ENCODE measurements at regions not wholly inside any gene's neighbourhood (a gene's known extent, or its start where the extent isn't known, plus 50 kb on each side); places are given as distances from the start of the nearest gene placed in this dataset.

DNA sequence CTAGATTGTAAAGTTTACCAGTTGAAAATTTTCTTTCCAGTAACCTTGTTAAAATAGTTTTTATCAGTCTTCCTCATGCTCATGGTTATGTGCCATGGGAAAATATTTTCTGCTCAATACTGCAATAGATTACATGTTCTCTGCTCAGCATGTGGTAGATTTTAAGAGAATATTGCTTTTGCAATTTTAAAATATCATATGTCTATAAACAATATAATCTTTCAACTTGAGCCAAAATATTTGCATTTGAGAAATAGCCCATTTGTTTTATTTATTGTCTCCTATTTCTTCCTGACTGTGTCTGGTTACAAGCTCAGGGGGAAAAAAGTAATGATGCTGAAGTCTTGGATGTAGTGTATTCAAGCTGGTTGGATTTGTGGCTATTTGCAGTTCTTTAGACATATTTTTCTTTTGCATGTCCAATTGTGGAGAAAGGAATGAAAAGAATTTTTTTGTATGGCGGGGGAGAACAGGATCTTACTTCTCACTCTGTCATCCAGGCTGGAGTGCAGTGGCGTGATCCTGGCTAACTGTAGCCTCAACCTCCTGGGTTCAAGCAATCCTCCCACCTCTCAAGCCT is 342.6 kb upstream of the NAV3 start:
- no peak for DNase-seq

DNA sequence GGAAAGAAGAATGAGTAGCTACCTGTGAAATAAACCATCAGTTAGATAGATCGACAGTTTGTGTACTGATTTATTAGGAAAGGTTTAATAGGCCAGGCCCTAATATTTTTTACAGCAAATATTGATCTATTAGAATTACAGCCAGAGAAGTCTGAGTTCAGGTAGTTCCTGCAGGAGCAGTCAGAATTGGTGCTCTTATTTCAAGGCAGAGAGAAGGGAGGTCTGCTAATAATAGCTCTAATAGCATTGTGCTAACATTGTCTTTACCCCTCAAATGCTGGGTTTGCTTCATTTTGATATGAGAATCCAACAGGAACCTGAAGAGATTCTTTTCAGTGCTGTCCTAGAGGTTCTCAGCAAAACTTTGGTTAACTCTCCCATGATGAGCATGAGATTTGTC is 343.8 kb upstream of the NAV3 start:
- no peak for DNase-seq

DNA sequence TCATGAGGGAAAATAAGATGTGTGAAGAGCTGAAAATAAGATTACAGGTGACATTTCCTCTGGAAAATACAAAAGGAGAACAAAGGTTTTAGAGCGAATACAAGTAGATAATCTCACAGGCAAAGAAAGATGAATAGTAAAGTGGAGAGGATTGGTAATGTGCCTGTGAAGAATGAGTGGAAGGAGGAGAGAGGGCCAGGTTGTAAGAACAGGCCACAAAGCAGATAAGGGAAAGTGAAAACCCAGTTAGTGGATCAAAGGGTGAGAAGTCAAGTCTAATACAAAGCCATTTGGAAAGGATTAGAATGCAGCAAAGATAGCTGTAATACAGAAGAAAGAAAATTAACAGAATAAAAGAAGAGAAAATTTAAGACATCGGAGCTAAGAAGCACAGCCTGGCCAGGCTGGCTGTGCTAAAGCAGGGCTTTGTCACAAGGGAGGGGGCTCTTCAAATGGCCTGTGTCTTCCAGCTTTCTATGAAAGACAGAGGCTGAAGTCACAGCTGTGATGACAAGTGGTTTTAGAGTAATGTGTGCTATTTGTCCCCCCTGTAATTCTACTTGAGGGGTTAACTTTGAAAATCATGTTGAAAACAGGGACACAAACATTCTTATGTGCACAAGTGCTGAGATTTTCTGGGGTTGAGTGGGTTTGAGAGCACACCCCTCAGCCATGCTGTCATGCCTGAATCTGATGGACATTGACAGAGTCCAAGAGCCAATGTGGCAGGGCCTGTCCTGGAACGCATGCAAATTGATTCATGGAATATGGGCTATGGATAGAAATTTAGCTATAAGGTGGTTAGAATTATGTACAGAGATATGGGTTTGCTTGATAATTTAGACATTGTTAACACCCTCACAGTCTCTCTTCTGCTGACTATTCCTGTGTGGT is 344.5 kb upstream of the NAV3 start:
- DNase-seq, result no peak

DNA sequence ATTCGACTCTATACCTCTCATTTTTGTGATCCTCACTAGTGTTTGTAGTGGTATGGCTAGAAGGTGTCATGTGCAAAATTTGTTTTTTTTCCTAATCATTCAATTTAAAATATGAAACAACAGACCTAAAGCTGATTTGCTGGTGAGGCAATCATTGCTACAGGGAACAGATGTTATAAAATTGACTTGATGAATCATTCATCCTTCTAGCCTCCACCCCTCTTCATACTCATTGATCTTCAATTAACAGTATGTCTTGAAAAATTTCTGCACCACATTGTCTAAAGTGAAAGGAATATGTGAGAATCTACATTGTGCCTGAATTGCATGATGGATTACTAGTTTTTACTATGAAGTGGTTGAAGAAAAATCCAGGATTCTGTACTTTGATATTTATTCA is 349.0 kb upstream of the NAV3 start:
- no peak for DNase-seq

DNA sequence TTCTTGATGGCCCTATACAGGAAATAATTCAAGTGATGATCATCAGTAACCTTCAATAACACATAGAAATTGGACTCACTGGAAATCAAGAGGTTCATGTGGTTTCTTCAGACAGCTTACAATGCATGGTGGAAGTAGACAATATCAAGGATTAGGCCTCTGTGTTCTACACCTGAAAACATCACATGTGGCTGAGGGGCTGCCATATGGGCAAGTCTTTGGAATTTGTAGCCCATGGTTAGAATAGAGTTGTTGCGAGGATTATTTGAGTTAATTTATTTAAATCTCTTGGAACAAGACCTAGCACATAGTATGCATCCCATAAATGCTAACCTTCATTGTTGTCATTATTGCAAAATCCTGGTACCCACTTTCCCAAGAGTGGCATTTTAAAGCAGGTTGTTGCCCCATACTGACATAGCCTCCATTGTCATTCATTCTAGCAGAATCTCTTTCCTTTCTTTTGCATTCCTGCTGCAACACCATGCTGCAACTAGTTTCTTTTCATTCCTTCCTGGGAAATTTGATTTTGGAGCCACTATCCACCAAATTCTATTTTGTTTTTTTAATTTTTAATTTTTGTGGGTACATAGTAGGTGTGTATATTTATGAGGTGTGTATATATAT is 352.7 kb upstream of the NAV3 start:
- no peak for DNase-seq

DNA sequence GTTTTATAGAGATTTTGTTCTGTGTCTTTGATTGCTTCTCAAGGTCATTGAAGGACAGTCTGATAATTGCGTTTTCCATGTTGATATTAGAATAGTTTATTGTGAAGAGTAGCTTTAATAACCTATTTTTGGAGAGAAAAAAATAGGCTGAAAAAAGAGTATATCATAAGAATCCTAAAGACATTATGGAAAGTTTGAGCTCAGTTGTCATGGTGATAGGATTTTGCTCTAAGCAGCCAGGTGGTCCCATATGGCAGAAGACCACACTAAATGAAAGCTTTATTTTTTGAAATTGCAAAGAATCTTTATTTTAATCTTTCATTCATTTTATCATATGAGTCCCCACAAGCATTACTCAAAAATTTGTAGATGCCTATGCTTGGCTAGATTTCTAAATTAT is 358.9 kb upstream of the NAV3 start:
- no peak for DNase-seq

DNA sequence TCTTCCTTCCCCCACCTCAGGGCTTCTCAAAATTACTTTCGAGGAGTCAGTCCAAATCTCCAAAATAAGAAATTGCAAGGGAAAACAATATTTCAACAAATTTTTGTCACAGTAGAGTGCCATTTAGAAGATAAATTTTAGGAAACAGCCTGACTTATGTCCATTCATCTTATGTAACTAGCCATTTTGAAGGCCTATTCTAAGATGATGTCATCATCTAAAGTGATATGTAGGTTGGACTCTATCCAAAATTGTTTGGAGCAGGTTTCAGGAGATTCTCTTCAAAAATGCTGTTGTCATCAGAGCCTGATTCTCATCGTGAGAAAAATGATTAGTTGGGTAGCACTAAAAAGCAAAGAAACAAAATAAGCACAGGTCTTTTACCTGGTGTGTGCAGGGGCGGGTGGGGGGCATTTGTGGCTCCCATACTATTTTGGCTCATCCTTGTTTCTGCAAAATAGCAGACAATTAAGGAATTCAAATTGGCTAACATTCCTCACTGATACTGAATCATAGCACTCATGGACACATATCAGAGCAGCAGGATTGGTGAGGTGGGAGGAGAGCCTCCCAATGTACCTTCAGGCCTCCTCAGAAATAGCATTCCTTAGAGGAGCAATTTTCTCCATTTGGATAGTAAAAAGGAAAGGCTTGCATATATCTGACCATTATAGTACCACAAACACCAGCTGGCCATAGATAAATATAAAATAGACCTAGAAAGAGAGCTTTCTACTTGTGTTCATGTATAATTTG is 360.9 kb upstream of the NAV3 start:
- DNase-seq, result no peak

DNA sequence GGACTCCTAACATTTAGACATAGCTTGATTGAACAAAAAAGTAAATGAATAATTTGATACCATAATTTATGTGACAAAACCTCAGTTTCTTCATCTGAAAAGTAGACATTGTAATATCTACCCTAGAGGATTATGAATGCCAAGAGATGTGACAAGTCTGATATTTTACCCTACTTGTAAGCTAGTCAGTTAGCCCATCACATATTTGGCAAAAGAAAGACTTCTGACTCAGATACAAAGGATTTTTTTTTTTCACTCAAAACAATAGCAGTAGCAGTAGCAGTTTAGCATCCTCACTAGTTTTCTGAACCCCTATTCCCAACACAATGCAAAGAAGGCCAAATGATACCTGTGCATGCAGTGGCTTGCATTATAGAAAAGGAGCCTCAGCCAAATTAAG is 377.3 kb upstream of the E2F7 start:
- DNase-seq, result no peak

DNA sequence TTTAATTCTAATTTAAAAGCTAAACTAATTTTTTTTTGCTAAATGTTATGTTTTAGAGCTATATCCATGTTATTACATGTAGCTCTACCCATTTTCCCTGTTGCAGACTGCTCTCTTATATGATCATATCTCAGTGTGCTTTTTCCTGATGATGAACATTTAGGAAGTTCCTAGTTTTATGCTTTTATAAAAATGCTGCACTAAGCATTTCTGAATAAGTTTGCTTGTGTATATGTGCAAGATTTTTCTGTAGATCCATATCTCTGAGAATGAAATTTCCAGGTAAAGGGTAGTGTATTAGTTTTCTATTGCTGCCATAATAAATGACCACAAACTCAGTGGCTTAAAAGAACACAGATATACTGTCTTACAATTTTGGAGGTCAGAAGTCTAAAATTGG is 374.4 kb upstream of the E2F7 start:
- DNase-seq, result no peak

DNA sequence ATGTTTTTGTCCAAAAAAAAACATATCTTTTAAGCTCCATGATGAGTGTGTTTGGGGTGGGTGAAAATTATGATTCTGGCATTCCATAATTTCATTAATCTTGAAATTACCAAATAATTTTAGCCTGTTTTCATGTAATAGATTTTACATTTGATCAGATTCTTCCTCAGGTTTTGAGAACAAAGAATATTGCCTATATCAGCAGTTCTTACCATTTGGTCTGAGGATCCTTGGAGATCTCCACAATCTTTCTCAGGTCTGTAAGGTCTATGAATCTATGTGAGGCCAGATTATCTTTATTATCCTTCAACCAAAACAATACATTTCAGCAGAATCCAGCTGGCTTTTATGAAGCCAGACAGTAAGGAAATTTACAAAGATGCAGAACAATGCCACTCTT is 373.3 kb upstream of the E2F7 start:
- DNase-seq, result no peak

DNA sequence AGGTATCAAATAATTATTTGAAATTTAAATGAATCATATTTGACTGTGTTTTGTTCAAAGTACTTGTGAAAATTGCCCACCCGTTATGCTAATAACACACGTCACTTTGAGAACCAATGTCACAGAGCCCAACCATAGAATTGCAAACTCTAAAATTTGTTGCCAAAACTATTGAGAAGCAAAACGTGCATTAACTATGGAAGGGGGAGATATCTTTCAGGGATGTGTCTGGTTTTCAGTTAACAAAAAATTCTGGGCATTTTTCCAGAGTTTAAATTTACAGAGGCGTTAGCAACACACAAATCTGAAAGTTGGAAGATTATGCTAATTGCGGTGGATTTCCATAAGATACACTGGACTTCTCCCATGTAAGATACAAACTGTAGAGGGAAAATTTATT is 371.8 kb upstream of the E2F7 start:
- DNase-seq, result no peak

DNA sequence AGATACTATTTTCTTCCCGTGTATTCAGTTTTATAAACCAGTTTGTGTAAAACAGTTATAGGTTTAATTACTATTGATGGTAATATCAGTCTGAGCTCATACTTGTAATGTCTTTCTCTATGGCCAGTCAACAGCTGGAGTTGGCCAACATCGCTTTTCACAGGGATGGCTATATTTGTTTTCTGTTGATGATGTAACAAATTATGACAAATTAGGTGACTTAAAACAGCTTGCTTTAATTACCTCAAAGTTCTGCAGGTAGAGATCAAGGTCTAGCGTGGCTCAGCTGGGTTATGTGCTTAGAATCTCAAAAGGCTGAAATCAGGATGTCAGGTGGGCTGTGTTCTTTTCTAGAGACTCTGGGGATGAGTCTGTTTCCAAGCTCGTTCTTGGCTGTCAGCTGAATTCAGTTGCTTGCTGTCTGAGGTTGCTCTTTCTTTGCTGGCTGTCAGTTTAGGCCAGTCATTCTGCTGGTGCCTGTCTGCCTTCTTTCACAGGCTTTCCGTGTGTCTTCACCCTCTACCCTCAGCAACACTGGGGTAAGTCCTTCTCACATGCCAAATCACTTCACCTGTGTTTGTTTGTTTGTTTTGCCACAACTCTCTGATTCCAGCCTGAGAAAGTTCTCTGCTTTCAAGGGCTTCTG is 370.2 kb upstream of the E2F7 start:
- no peak for DNase-seq

DNA sequence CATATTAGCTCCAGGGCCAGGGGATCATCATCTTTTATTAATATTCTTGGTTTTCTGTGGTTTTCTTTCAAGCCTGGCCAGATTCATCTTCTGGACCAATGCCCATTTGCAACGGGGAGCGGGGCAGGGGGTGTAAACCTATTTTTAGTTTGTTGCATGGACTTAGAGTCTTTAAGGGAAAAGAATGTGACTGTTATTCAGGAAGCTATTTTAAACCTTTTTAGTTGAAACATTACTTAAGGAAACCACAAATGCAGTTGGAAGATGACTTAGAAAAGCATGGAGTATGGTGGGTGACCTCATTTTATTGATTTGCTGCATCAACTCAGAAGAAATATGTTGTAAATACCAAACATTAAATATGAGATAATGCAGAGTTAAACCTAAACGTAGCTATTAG is 368.4 kb upstream of the E2F7 start:
- DNase-seq, result no peak

DNA sequence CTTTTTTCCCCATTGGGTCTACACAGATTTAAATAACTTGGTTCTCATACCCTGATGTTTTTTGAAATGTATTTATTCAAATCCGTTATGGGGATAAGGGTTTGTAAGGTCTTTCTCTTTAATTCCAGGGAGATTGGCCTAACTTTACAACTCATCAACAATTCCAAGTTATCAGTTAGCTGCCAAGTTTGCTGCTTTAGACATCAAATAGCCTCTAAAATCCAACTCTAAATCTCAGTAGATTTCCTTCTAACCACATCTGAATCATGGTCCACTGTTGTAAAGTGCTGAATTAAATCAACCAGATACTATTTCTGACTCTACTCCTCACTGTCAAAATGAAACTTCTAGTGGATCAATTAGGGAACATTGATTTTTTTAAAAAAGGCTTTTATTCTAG is 364.1 kb upstream of the E2F7 start:
- no peak for DNase-seq

DNA sequence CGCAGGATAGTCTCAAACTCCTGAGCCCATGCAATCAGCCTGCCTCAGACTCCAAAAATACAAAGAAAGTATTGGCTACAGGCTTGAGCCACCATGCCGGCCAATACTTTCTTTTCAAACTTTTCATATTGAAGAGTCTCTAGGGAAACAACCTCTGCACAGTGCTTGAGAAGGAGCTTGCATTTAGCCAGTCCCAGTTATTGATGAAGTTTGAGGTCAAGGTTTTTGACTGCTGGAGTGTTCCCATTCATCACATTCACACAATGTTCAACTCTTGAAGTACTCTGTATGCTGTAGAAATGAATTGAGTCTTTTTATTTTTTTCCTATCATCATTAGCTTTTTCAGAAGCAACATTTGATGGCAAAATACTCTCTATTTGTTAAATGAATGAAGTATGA is 355.8 kb upstream of the E2F7 start:
- no peak for DNase-seq

DNA sequence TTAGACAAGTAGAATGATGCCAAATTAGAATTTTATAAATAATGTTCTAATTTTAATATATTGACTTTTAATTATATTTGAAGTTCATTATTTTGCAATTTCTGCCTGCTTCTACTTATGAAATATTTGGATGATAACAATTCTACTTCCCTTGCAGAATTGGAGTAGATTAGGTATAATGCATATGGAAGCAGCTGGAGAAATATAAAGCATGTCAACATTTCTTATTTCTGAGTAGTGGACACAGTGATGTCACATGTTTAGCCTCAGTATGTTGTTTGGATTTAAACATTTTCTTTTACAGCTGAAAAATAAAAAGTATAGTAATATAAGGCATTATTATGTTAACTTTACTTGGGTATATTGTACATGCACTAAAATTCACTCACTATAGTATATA is 344.2 kb upstream of the E2F7 start:
- no peak for DNase-seq

DNA sequence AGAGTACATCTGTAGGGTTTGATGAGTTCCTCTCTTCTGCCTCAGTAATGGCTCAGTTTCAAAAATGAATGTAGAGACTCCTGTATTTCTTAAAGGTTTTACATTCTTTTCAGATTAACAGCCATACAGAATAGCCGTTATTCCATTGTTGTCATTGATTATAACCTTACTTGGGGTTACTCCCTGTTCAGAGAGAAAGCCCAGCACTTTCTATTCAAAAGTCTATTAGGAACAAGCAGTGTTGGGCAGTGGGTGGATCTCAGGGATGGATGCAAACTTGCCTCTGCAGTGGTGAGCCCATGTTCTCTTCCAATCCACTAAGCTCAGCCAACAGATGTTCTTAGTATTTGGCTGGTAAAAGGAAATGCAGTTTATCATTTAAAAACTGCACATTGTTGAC is 342.6 kb upstream of the E2F7 start:
- no peak for DNase-seq

DNA sequence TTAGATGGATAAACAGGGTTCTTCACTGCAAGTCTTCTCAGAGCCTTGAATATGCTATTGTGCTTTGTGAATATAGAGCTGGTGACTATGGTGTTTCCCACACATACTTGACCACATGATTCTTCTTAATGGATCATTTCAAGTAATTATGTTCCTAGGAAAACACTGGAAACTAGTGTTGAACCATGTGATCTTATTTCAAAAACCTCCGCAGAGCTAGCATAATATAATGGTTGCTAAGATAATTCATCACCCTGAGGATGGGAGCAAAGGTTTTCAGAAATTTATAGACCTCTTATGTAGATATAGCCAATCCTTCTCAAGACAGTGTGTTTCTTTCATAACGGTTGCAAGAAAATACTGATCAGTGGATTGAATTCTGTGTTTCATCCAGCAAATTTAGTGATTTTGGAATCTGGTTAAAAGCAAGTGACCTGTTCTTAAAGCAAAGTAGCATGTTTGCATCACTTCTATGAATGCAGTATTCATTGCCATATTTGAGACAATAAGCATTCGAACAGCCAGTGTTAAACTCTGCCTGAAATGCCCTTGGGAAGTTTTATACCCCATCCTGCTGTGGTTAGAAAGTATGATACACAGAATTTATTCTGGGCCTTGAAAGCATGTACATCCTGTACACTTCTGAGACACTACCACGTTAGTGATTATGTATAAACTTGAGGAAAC is 341.0 kb upstream of the E2F7 start:
- no peak for DNase-seq

DNA sequence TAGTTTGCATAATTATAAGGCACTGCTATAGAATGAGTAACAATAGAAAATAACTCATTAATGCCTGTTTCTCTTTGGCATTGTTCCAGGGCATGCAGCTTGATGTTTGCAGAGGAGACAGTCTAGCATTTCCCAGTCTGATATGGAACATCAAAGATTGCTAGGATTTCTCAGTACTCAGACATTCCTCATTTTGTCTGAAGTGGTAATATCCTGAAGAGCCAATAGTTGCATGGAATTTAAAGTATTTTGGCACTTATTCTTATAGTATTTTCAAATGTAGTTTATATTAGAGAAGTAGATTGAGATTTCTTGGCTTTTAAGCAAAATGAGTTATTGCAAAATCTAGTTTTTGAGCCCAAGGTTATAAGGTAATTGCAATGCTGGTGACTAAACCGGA is 337.3 kb upstream of the E2F7 start:
- DNase-seq, result no peak

DNA sequence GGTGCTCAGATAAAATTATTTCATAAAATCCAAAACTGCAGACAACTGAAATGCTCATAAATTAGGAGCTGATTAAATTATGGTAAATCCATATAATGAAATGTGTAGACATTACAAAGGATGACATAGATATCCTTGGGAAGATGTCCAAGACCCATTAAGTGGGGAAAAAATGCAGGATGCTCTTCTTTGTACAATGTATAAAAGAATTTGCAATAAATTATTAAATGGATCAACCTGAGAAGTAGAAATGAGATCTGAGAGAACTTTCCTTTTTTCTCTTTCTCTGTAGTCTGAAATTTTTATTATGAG is 336.4 kb upstream of the E2F7 start:
- no peak for DNase-seq

DNA sequence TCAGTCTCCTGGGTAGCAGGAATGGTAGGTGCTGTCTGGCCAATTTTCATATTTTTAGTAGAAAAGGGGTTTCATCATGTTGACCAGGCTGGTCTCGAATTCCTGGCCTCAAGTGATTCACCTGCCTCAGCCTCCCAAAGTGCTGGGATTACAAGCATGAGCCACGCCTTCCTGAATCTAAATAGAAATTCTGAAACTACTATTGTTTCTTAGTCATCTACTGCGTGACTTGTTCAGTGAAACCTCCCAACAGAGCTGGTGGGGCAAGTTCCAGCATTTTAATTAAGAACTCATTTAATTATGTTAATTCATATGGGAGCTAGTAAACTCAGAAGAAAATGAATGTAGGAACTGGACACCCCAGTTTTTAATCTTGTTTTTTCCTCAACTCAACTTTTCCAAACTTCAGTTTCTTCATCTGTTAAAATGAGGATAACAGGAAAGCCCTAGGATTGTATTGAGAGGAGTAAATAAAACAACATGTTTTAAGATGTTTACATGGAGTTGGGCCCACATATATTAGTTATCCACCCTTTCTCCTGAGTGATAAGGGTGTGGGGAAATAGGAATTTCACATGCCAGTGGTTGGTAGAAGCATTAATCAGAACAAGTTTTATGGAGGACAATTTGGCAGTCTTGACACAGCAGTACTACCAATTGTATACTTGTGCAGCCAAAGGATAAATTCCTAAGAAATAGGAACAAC is 335.8 kb upstream of the E2F7 start:
- no peak for DNase-seq

DNA sequence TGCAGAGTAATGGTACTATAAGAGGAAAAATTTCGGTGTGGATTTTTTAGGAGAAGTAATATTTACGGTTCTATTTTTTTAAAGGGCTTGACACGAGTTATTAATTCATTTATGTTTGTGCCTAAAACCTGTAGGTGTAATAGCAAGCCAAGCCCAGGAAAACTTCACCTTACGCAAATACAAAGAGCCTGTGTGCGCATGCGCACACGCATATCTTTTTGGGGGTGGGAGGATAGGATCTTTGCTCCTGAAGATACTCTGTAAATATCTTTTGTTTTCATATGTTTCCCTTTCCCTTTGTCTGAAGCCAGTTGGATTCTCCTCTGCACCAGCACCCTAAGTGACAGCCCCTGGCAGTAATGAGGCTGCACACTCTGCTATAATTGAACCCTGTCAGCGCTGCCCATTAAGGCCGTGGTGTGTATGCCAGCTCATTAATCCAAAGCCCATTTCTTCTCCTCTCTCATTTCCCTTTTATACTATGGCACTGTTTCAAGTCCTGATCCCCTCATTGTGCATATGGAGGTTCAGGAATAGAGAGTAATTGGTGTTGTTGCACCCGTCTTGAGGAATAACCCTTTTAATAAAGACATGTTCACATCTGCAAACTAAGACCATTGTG is 327.2 kb upstream of the E2F7 start:
- DNase-seq, result no peak
